Trophoblast cell (in vitro differentiated cells and primary cell): ENCODE measurements at regions not wholly inside any gene's neighbourhood (a gene's known extent, or its start where the extent isn't known, plus 50 kb on each side); places are given as distances from the start of the nearest gene placed in this dataset.
A peak's percentile ranks its signal among the peaks of the same experiment; 100 is the strongest.

Source experiments
- DNase-seq, 2 donors: peaks; one replicate each; pipeline ENCODE4 v3.0.0-alpha.2; 2016
- H2AFZ ChIP-seq: 2 replicates; pipeline ENCODE4 v1.6.1; 2013; ENCODE audit warnings: low read length, moderate library complexity, mild to moderate bottlenecking; ENCODE audit not compliant: insufficient read depth, poor library complexity
- H2AK5ac ChIP-seq: 2 replicates; pipeline ENCODE4 v1.6.1; 2013; ENCODE audit warnings: mild to moderate bottlenecking, low read length
- H2BK120ac ChIP-seq: 2 replicates; pipeline ENCODE4 v1.6.1; 2013; ENCODE audit warnings: low read length, mild to moderate bottlenecking, moderate library complexity; ENCODE audit not compliant: insufficient read depth, poor library complexity
- H2BK12ac ChIP-seq: 2 replicates; pipeline ENCODE4 v1.6.1; 2013; ENCODE audit warnings: mild to moderate bottlenecking, low read length, moderate library complexity
- H2BK5ac ChIP-seq: 2 replicates; pipeline ENCODE4 v1.6.1; 2013; ENCODE audit warnings: low read length, low read depth, moderate library complexity, mild to moderate bottlenecking; ENCODE audit not compliant: poor library complexity
- H3K14ac ChIP-seq: 2 replicates; pipeline ENCODE4 v1.6.1; 2013; ENCODE audit warnings: mild to moderate bottlenecking, low read length
- H3K18ac ChIP-seq: 2 replicates; pipeline ENCODE4 v1.6.1; 2013; ENCODE audit warnings: mild to moderate bottlenecking, low read length
- H3K23ac ChIP-seq: 2 replicates; pipeline ENCODE4 v1.6.1; 2013; ENCODE audit warnings: low read length
- H3K27ac ChIP-seq: 2 replicates; pipeline ENCODE4 v1.5.1; 2013; ENCODE audit warnings: low read depth, mild to moderate bottlenecking, inconsistent platforms, low read length, moderate library complexity
- H3K27me3 ChIP-seq: 2 replicates; pipeline ENCODE4 v1.6.1; 2013; ENCODE audit warnings: inconsistent platforms, mild to moderate bottlenecking, low read length, moderate library complexity; ENCODE audit not compliant: insufficient read depth
- H3K36me3 ChIP-seq, 2 experiments: 1 replicate in 1 of 2; 2 replicates in 1 of 2; pipeline ENCODE4 v1.6.1; 2013; ENCODE audit warnings: low read length in 2 of 2, mild to moderate bottlenecking in 2 of 2, moderate library complexity in 1 of 2; ENCODE audit not compliant: insufficient read depth in 2 of 2, control insufficient read depth in 1 of 2
- H3K4ac ChIP-seq: 2 replicates; pipeline ENCODE4 v1.6.1; 2013; ENCODE audit warnings: low read depth, mild to moderate bottlenecking, low read length, moderate library complexity
- H3K4me1 ChIP-seq, 2 experiments: 1 replicate in 1 of 2; 2 replicates in 1 of 2; pipeline ENCODE4 v1.6.1; 2013; ENCODE audit warnings: low read length in 2 of 2, mild to moderate bottlenecking in 2 of 2, moderate library complexity in 1 of 2; ENCODE audit not compliant: insufficient read depth in 2 of 2, control insufficient read depth in 1 of 2
- H3K4me2 ChIP-seq: 2 replicates; pipeline ENCODE4 v1.6.1; 2013; ENCODE audit warnings: inconsistent platforms, mild to moderate bottlenecking, low read length, moderate library complexity
- H3K4me3 ChIP-seq: 2 replicates; pipeline ENCODE4 v1.5.1; 2013; ENCODE audit warnings: mild to moderate bottlenecking, low read depth, low read length, inconsistent platforms
- H3K79me1 ChIP-seq: one replicate; pipeline ENCODE4 v1.6.1; 2013; ENCODE audit warnings: low read length
- H3K79me2 ChIP-seq: 2 replicates; pipeline ENCODE4 v1.6.1; 2013; ENCODE audit warnings: low read length, mild to moderate bottlenecking; ENCODE audit not compliant: control insufficient read depth, insufficient read depth, poor library complexity
- H3K9ac ChIP-seq: 2 replicates; pipeline ENCODE4 v1.6.1; 2013; ENCODE audit warnings: mild to moderate bottlenecking, low read length
- H3K9me3 ChIP-seq: 2 replicates; pipeline ENCODE4 v1.6.1; 2013; ENCODE audit warnings: low read depth, mild to moderate bottlenecking, control low read depth, inconsistent platforms, low read length; ENCODE audit not compliant: insufficient read depth
- H4K12ac ChIP-seq: 2 replicates; pipeline ENCODE4 v1.6.1; 2013; ENCODE audit warnings: low read depth, mild to moderate bottlenecking, low read length, moderate library complexity
- H4K8ac ChIP-seq: 2 replicates; pipeline ENCODE4 v1.6.1; 2013; ENCODE audit warnings: low read depth, mild to moderate bottlenecking, low read length, moderate library complexity
- H4K91ac ChIP-seq: one replicate; pipeline ENCODE4 v1.6.1; 2013; ENCODE audit warnings: low read depth, mild to moderate bottlenecking, low read length, moderate library complexity
- WGBS: extraction: QIAGEN DNeasy Blood & Tissue Kit; methylation state at CpG from one replicate; pipeline ENCODE4 v1.1.7; 2013; ENCODE audit warnings: missing lambda C conversion rate; ENCODE audit not compliant: insufficient read length, insufficient coverage; ENCODE audit errors: extremely low coverage; 5-methylcytosine and 5-hydroxymethylcytosine counted together

- H2BK5ac ChIP-seq, result no peak overlapping the region
- H3K4me3 ChIP-seq, result no peak overlapping the region
- no peak overlapping the region for H3K14ac ChIP-seq
- H3K27ac ChIP-seq, result no peak overlapping the region
- no peak overlapping the region for H4K8ac ChIP-seq
- H4K12ac ChIP-seq, result no peak overlapping the region
- H3K23ac ChIP-seq, result no peak overlapping the region
- no peak overlapping the region for H4K91ac ChIP-seq
- no peak overlapping the region for H3K9ac ChIP-seq
- no peaks in the 10 kb centered on the region for H3K36me3 ChIP-seq
- H3K4ac ChIP-seq, result no peak overlapping the region
- H3K79me1 ChIP-seq, result no peaks in the 10 kb centered on the region
- no peak overlapping the region for H2BK120ac ChIP-seq
- no peak overlapping the region for H3K18ac ChIP-seq
- no peak overlapping the region for H2AK5ac ChIP-seq
- no peaks in the 10 kb centered on the region for H3K27me3 ChIP-seq
- no CpG with 5 or more reads among the region's 3 CpGs for WGBS
- peak in 1 of 2 donors; percentile 55 for DNase-seq
- no peak overlapping the region for H3K4me2 ChIP-seq
- H3K4me1 ChIP-seq, result no peaks in the 10 kb centered on the region
- H3K79me2 ChIP-seq, result no peaks in the 10 kb centered on the region
- H2AFZ ChIP-seq, result no peak overlapping the region
- no peak overlapping the region for H2BK12ac ChIP-seq
- H3K9me3 ChIP-seq, result no peaks in the 10 kb centered on the region
Observed at GRCh38 chr12:90816353-90817089, 138.5 kb downstream of the CCER1 start.

GRCh38 chr12:90809940-90810339 is 145.0 kb downstream of the CCER1 start:
- no peaks in the 10 kb centered on the region for H3K36me3 ChIP-seq
- no peak overlapping the region for H2BK120ac ChIP-seq
- no peaks in the 10 kb centered on the region for H3K9me3 ChIP-seq
- no peak overlapping the region for H3K18ac ChIP-seq
- H3K79me2 ChIP-seq, result no peaks in the 10 kb centered on the region
- no peak overlapping the region for H3K4ac ChIP-seq
- no peak overlapping the region for H2BK5ac ChIP-seq
- no peak overlapping the region for H2AK5ac ChIP-seq
- no CpG with 5 or more reads among the region's 1 CpG for WGBS
- H3K23ac ChIP-seq, result no peak overlapping the region
- H2BK12ac ChIP-seq, result no peak overlapping the region
- H3K4me2 ChIP-seq, result no peak overlapping the region
- H2AFZ ChIP-seq, result no peak overlapping the region
- no peak overlapping the region for H3K9ac ChIP-seq
- no peak overlapping the region for H3K14ac ChIP-seq
- H3K79me1 ChIP-seq, result no peaks in the 10 kb centered on the region
- peak in 1 of 2 donors; percentile 52 for DNase-seq
- H3K4me1 ChIP-seq, result peaks cover 0 to 2% of the 10 kb centered on the region in 2 experiments
- H3K27ac ChIP-seq, result no peak overlapping the region
- no peak overlapping the region for H4K12ac ChIP-seq
- no peak overlapping the region for H3K4me3 ChIP-seq
- H3K27me3 ChIP-seq, result no peaks in the 10 kb centered on the region
- no peak overlapping the region for H4K8ac ChIP-seq
- no peak overlapping the region for H4K91ac ChIP-seq

GRCh38 chr12:90808568-90808967 is 146.4 kb downstream of the CCER1 start:
- peak in 1 of 2 donors; percentile 28 for DNase-seq
- Histone ChIP-seq H3K79me1 (no peaks in the 10 kb centered on the region), H3K27me3 (no peaks in the 10 kb centered on the region), H4K12ac (no peak overlapping the region), H3K4me2 (no peak overlapping the region), H3K4ac (no peak overlapping the region), H3K4me3 (no peak overlapping the region), H4K91ac (no peak overlapping the region), H3K9me3 (no peaks in the 10 kb centered on the region), H2BK5ac (no peak overlapping the region), H3K4me1 (peaks cover 0 to 2% of the 10 kb centered on the region in 2 experiments), H2AFZ (no peak overlapping the region), H3K23ac (no peak overlapping the region), H4K8ac (no peak overlapping the region), H3K36me3 (no peaks in the 10 kb centered on the region), H3K27ac (no peak overlapping the region), H2AK5ac (no peak overlapping the region), H2BK12ac (no peak overlapping the region), H2BK120ac (no peak overlapping the region), H3K18ac (no peak overlapping the region), H3K14ac (no peak overlapping the region), H3K9ac (no peak overlapping the region), H3K79me2 (no peaks in the 10 kb centered on the region)
- WGBS, result no CpG with 5 or more reads among the region's 3 CpGs

- no peaks in the 10 kb centered on the region for H3K36me3 ChIP-seq
- DNase-seq, result no peak
- H4K12ac ChIP-seq, result no peak overlapping the region
- WGBS, result no CpG with 5 or more reads among the region's 6 CpGs
- no peaks in the 10 kb centered on the region for H3K27me3 ChIP-seq
- H4K91ac ChIP-seq, result no peak overlapping the region
- H3K79me1 ChIP-seq, result no peaks in the 10 kb centered on the region
- no peak overlapping the region for H2AK5ac ChIP-seq
- H3K9me3 ChIP-seq, result no peaks in the 10 kb centered on the region
- H3K79me2 ChIP-seq, result no peaks in the 10 kb centered on the region
- no peak overlapping the region for H3K4me3 ChIP-seq
- H3K18ac ChIP-seq, result no peak overlapping the region
- no peak overlapping the region for H4K8ac ChIP-seq
- no peak overlapping the region for H2AFZ ChIP-seq
- no peak overlapping the region for H2BK120ac ChIP-seq
- no peak overlapping the region for H3K14ac ChIP-seq
- H2BK5ac ChIP-seq, result no peak overlapping the region
- H3K4me2 ChIP-seq, result no peak overlapping the region
- no peaks in the 10 kb centered on the region for H3K4me1 ChIP-seq
- no peak overlapping the region for H3K23ac ChIP-seq
- H2BK12ac ChIP-seq, result no peak overlapping the region
- H3K4ac ChIP-seq, result no peak overlapping the region
- no peak overlapping the region for H3K27ac ChIP-seq
- no peak overlapping the region for H3K9ac ChIP-seq
Observed at GRCh38 chr12:90802727-90803126, 152.2 kb downstream of the CCER1 start.
